Neural cell (in vitro differentiated cells): ENCODE measurements at regions not wholly inside any gene's neighbourhood (a gene's known extent, or its start where the extent isn't known, plus 50 kb on each side); places are given as distances from the start of the nearest gene placed in this dataset.

Experiments used
- H2AFZ ChIP-seq: fragments of 200-600, 300-800 bp; sonication (generic), shearing (Covaris generic); 2 replicates; pipeline ENCODE4 v1.6.0; 2014; ENCODE audit warnings: low read depth, mild to moderate bottlenecking, antibody characterized with exemption, low read length, moderate library complexity
- H3F3A ChIP-seq: fragments of 200-600 bp; shearing (Covaris generic); 2 replicates; pipeline ENCODE4 v1.6.1; 2016; ENCODE audit warnings: mild to moderate bottlenecking, moderate library complexity, mixed read lengths, antibody characterized with exemption, low read length; ENCODE audit not compliant: insufficient read depth, poor library complexity, severe bottlenecking
- H3K27ac ChIP-seq: fragments of 200-600, 300-800 bp; sonication (generic), shearing (Covaris generic); 2 replicates; pipeline ENCODE4 v1.5.1; 2014; ENCODE audit warnings: mild to moderate bottlenecking, low read length, moderate library complexity
- H3K27me3 ChIP-seq: fragments of 300-800, 200-600 bp; sonication (generic), shearing (Covaris generic); 2 replicates; pipeline ENCODE4 v1.6.0; 2014; ENCODE audit warnings: mild to moderate bottlenecking, low read depth, low read length, moderate library complexity; ENCODE audit not compliant: insufficient read depth
- H3K36me3 ChIP-seq: fragments of 300-800, 200-600 bp; sonication (generic), shearing (Covaris generic); 2 replicates; pipeline ENCODE4 v1.5.1; 2014; ENCODE audit warnings: mild to moderate bottlenecking, antibody characterized with exemption, low read length, moderate library complexity; ENCODE audit not compliant: insufficient read depth
- H3K4me2 ChIP-seq: fragments of 300-800, 200-600 bp; sonication (generic), shearing (Covaris generic); 2 replicates; pipeline ENCODE4 v1.6.0; 2014; ENCODE audit warnings: mild to moderate bottlenecking, low read length
- H3K4me3 ChIP-seq: fragments of 300-800, 200-600 bp; sonication (generic), shearing (Covaris generic); 2 replicates; pipeline ENCODE4 v1.5.1; 2014; ENCODE audit warnings: mild to moderate bottlenecking, low read length, moderate library complexity
- H3K79me2 ChIP-seq: fragments of 200-600 bp; shearing (Covaris generic); replicated peaks from 2 replicates; pipeline ENCODE4 v1.6.0; 2014; ENCODE audit warnings: mild to moderate bottlenecking, low read length, moderate library complexity; ENCODE audit not compliant: insufficient read depth
- H3K9ac ChIP-seq: fragments of 300-800, 200-600 bp; sonication (generic), shearing (Covaris generic); 2 replicates; pipeline ENCODE4 v1.6.1; 2016; ENCODE audit warnings: mild to moderate bottlenecking, low read length, mixed read lengths
- H3K9me2 ChIP-seq: fragments of 200-600 bp; shearing (Covaris generic); 2 replicates; pipeline ENCODE4 v1.6.1; 2016; ENCODE audit warnings: mild to moderate bottlenecking, low read length, mixed read lengths; ENCODE audit not compliant: insufficient read depth
- H3K9me3 ChIP-seq: fragments of 200-600, 300-800 bp; sonication (generic), shearing (Covaris generic); 2 replicates; pipeline ENCODE4 v1.6.1; 2016; ENCODE audit warnings: mild to moderate bottlenecking, mixed run types, low read length, moderate library complexity, mixed read lengths
- H4K20me1 ChIP-seq: fragments of 200-600 bp; shearing (Covaris generic); 2 replicates; pipeline ENCODE4 v1.6.1; 2016; ENCODE audit warnings: mild to moderate bottlenecking, mixed run types; ENCODE audit not compliant: insufficient read depth
- EP300 ChIP-seq: fragments of 450-650 bp; conservative IDR thresholded peaks from 2 replicates; pipeline ENCODE4 v1.6.1; 2014; ENCODE audit warnings: antibody characterized with exemption, mild to moderate bottlenecking, moderate library complexity; ENCODE audit not compliant: poor library complexity, severe bottlenecking
- EZH2 ChIP-seq: fragments of 200-600, 300-800 bp; shearing (Covaris generic), sonication (generic); IDR thresholded peaks from 2 replicates; pipeline ENCODE4 v1.6.1; 2014; ENCODE audit warnings: antibody characterized with exemption, low read length, borderline replicate concordance, mild to moderate bottlenecking; ENCODE audit not compliant: insufficient read depth, poor library complexity, severe bottlenecking
- MXI1 ChIP-seq: fragments of 450-650 bp; conservative IDR thresholded peaks from 2 replicates; pipeline ENCODE4 v1.6.1; 2014; ENCODE audit warnings: antibody characterized with exemption, mild to moderate bottlenecking; ENCODE audit not compliant: poor library complexity, severe bottlenecking
- POLR2AphosphoS5 ChIP-seq: IDR thresholded peaks from 2 replicates; pipeline ENCODE4 v1.6.1; 2012
- RAD21 ChIP-seq: fragments of 450-650 bp; conservative IDR thresholded peaks from 2 replicates; pipeline ENCODE4 v1.6.1; 2014; ENCODE audit warnings: antibody characterized with exemption, mild to moderate bottlenecking, moderate library complexity
- SMC3 ChIP-seq: fragments of 450-650 bp; conservative IDR thresholded peaks from 2 replicates; pipeline ENCODE4 v1.6.1; 2014; ENCODE audit warnings: antibody characterized with exemption, mild to moderate bottlenecking, moderate library complexity; ENCODE audit not compliant: poor library complexity
- TAF1 ChIP-seq: IDR thresholded peaks from 2 replicates; pipeline ENCODE4 v1.6.1; 2012; ENCODE audit warnings: low read depth
- TF ChIP-seq, protein P1 (sequence below): IDR thresholded peaks from 2 replicates; pipeline ENCODE4 v1.6.1; 2012; ENCODE audit warnings: borderline replicate concordance
- TF ChIP-seq, protein P2 (sequence below): fragments of 450-650 bp; IDR thresholded peaks from 2 replicates; pipeline ENCODE4 v1.5.1; 2014; ENCODE audit warnings: antibody characterized with exemption, mild to moderate bottlenecking, moderate library complexity; ENCODE audit not compliant: poor library complexity, severe bottlenecking

DNA sequence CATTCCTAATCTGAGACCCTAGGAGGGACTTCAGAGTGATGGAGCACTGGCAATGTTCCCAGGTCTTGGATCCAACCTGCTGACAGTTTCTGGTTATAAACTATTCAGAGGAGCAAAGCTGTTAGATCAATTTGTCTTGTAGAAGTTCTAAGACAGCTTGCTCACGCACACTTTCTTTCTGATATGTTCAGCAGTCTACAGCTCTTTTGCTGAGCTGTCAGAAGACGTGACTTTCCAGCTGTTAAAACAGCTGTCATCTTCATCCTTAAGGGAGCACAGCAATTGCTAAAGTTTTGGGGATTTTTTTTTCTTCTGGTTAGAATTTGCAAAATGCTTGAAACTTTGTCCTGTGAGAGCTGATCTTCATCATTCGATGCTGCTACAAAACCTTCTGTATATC is 823.1 kb downstream of the SORCS1 start:
- Histone ChIP-seq H2AFZ (no peak overlapping the region), H3K9ac (no peak overlapping the region), H3K79me2 (no peaks in the 10 kb centered on the region), H3K36me3 (no peaks in the 10 kb centered on the region), H3K27me3 (no peaks in the 10 kb centered on the region), H3K27ac (no peak overlapping the region), H4K20me1 (no peaks in the 10 kb centered on the region), H3K4me2 (no peak overlapping the region), H3K9me2 (no peaks in the 10 kb centered on the region), H3F3A (no peaks in the 10 kb centered on the region), H3K9me3 (no peaks in the 10 kb centered on the region), H3K4me3 (no peak overlapping the region)
- TF ChIP-seq, protein P1, sequence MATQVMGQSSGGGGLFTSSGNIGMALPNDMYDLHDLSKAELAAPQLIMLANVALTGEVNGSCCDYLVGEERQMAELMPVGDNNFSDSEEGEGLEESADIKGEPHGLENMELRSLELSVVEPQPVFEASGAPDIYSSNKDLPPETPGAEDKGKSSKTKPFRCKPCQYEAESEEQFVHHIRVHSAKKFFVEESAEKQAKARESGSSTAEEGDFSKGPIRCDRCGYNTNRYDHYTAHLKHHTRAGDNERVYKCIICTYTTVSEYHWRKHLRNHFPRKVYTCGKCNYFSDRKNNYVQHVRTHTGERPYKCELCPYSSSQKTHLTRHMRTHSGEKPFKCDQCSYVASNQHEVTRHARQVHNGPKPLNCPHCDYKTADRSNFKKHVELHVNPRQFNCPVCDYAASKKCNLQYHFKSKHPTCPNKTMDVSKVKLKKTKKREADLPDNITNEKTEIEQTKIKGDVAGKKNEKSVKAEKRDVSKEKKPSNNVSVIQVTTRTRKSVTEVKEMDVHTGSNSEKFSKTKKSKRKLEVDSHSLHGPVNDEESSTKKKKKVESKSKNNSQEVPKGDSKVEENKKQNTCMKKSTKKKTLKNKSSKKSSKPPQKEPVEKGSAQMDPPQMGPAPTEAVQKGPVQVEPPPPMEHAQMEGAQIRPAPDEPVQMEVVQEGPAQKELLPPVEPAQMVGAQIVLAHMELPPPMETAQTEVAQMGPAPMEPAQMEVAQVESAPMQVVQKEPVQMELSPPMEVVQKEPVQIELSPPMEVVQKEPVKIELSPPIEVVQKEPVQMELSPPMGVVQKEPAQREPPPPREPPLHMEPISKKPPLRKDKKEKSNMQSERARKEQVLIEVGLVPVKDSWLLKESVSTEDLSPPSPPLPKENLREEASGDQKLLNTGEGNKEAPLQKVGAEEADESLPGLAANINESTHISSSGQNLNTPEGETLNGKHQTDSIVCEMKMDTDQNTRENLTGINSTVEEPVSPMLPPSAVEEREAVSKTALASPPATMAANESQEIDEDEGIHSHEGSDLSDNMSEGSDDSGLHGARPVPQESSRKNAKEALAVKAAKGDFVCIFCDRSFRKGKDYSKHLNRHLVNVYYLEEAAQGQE, result no peak
- TF ChIP-seq TAF1 (no peak), SMC3 (no peak), POLR2AphosphoS5 (no peak), EZH2 (no peak), EP300 (no peak), RAD21 (no peak), MXI1 (no peak)
- TF ChIP-seq, protein P2, sequence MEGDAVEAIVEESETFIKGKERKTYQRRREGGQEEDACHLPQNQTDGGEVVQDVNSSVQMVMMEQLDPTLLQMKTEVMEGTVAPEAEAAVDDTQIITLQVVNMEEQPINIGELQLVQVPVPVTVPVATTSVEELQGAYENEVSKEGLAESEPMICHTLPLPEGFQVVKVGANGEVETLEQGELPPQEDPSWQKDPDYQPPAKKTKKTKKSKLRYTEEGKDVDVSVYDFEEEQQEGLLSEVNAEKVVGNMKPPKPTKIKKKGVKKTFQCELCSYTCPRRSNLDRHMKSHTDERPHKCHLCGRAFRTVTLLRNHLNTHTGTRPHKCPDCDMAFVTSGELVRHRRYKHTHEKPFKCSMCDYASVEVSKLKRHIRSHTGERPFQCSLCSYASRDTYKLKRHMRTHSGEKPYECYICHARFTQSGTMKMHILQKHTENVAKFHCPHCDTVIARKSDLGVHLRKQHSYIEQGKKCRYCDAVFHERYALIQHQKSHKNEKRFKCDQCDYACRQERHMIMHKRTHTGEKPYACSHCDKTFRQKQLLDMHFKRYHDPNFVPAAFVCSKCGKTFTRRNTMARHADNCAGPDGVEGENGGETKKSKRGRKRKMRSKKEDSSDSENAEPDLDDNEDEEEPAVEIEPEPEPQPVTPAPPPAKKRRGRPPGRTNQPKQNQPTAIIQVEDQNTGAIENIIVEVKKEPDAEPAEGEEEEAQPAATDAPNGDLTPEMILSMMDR, result no peak

DNA sequence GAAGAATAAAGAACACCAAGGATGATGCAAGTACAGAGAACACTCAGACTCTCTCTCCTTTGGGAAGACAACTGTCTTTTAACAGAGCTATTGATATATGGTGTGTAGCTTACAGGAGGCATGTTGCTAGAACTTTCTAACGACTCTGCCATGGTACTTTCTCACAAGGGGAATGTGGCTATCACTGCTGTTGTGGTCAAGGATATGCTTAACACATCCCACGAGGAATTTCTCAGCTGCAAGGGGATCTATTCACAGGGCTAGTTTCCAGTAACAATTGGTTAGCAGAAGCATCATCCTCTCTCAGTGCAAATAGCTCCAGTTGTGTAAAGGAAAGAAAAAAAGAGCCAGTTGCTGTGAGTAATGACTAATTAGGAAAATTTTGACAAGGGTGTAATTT is 826.0 kb downstream of the SORCS1 start:
- H3K36me3 ChIP-seq, result no peaks in the 10 kb centered on the region
- H4K20me1 ChIP-seq, result no peaks in the 10 kb centered on the region
- no peak for TF ChIP-seq TAF1
- no peak for TF ChIP-seq MXI1
- TF ChIP-seq, protein P1, result no peak
- TF ChIP-seq, protein P2, result no peak
- TF ChIP-seq POLR2AphosphoS5, result no peak
- no peak for TF ChIP-seq RAD21
- no peak for TF ChIP-seq SMC3
- TF ChIP-seq EZH2, result no peak
- TF ChIP-seq EP300, result no peak
- H3K9ac ChIP-seq, result no peak overlapping the region
- H3K9me2 ChIP-seq, result no peaks in the 10 kb centered on the region
- H3K9me3 ChIP-seq, result no peaks in the 10 kb centered on the region
- H3K27ac ChIP-seq, result no peak overlapping the region
- H3K4me2 ChIP-seq, result no peak overlapping the region
- H2AFZ ChIP-seq, result no peak overlapping the region
- no peaks in the 10 kb centered on the region for H3K79me2 ChIP-seq
- no peaks in the 10 kb centered on the region for H3F3A ChIP-seq
- no peak overlapping the region for H3K4me3 ChIP-seq
- no peaks in the 10 kb centered on the region for H3K27me3 ChIP-seq
